ENCODE measurements at regions not wholly inside any gene's neighbourhood (a gene's known extent, or its start where the extent isn't known, plus 50 kb on each side); places are given as distances from the start of the nearest gene placed in this dataset.

DNA sequence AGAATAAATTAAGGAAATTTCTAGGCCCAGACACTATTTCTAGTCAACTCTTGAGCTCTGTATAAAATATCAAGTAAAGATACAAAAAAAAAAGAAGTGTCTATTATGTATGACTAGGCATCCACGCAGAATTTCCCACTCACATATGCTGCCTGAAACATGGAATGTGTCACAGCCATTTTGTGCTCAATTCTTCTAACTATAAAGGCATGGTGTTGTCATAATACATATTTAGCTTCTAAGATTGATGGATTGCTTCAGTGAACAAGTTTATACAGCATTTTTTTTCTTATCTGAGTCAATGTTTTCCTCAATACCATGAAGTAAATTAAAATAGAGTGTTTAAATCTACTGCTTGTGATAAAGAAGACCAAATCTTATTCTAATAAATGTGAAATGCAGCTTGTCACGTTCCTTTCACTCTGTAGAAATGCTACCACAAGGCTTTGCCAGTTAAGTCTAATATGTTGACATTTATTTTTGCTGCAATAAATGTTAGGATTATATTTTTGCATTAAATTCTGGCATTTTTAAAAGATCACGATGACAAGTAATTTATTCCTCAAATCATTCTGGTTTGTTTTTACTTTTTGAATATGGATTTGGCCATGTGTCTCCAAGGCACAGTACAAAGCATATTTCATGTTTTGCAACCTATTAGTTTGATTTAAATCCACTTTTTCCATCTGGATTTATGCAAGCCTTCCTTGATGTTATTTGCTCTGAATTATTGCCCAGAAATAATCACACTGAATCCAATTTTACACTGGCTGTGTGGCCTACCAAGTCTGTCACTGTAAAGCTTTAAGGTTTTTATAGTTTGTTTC lies 1829.0 kb upstream of the PCDH7 start:
- no peak for DNase-seq

DNA sequence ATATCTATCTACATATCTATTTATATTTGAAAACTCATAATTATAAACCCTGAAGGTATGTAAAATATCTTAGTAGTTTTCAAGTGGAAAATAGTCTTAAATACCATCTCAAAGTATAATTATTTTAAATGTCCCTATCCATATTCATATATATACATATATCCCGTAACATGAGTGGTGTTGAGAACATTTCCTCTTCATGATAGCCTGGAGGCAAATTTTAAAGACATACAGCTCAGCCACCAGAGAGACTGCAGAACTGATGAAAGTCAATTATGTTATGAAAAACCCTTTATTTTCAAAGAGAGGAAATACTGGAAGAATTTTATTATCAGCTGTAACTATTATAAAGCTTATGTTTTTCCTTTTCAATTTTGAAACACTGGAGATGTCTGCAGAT lies 1806.7 kb upstream of the PCDH7 start:
- no peak for DNase-seq

DNA sequence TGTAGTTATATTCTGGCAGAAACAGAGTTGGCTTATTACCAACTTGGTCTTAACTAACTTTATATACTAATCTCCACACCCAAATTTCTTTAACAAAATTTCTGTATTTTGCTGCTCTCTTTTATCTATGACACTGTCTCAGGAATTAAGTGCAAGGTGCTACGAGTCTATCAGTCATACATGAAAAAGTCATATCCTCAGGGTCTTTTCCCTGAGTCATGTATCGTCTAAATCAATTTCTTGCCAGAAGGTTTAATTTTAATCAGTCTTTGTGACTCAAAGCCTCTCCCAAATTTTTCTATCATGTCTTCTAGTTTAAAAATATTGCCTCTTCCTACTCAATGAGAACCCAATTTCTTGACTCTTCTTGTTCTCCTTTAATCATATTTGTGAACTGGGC lies 1803.6 kb upstream of the PCDH7 start:
- DNase-seq: no peak

DNA sequence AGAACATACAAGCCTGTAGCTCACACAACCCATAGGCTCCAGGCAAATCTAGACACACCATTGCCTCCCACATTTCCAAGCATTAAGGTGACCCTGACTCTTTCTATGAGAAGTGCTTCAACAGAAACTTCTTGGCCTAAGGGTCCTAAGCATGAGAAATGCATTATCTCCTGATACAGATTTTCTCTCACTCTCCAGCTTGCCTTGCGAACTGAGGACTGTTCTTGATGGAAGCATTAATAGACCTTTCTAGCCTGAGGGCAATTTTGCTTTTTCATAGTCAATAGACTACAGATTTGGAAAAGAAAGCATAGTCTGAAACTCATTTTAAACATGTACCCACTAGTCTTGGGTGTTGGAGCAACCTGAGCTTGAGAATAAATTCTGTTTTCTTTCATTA lies 1801.3 kb upstream of the PCDH7 start:
- no peak for DNase-seq

DNA sequence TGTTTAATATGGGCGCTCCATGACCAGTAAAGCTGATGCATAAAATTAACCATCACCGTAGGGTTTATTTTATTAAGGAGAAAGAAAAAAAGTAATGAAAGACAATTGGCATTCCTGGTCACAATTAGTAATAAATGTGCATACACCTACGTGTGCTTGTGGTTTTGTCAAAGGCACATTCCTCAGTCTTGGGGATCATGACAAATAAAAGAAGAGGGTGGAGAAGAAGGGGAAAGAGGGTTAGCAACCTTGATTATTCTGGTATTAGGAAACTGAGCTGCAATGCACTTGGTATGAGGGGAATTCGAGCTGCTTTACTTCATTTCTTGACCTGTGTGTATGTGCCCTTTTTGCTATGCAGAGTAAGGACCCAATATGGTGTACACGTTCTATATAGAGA lies 1798.3 kb upstream of the PCDH7 start:
- no peak for DNase-seq

DNA sequence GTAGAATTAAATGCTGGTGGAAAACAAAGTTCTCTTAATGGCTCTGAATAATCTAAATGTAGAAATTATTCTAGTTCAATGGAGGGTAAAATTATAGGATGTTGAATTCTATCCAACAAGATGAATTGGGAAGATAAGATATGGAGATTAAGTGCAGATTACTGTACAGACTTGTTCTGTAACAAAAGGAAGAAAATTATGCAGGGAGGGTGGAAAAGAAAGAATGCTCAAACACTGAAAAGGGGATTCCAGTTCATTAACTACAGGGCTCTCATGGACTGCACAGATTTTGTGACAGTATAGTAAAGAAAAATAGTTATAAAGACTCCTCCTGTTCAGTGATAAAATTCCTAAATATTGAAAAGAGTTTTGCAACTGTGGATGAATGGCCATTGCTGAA lies 1794.0 kb upstream of the PCDH7 start:
- no peak for DNase-seq

DNA sequence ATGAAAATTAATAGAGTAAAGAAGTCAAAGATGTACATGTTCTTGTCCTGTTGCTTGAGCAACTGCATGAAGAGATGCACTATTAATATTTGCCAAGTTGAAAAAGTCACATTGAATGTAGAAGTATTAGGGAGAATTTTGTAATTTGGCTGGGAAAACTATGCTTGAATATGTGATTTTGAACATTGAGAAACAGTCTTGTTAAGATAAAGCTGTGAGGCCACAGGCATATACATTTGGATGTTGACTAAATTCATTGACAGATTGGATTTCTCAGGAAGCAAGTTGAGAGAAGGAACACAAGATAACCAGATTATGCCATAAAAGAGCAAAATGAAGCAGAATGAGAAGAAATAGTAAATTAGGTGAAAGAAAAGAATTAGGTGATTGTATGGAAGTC lies 1777.5 kb upstream of the PCDH7 start:
- no peak for DNase-seq

DNA sequence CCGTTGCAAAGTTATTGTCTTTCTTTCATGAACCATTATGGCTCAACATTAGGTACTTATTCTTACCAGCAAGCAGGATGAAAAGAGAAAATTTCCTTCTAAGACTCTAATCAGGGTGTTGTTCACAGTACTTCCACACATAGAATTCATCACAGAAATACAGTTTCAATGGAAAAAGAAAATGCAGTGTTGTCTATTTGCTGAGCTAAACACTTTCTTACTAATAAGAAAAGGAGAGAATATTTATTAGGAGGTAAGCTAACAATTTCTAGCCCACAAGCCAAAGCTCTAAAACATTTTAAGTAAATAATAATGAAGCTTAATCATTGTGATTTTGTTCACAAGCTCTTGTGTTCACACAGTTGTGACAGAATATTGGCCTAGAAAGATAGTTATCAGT lies 1772.8 kb upstream of the PCDH7 start:
- DNase-seq: no peak

DNA sequence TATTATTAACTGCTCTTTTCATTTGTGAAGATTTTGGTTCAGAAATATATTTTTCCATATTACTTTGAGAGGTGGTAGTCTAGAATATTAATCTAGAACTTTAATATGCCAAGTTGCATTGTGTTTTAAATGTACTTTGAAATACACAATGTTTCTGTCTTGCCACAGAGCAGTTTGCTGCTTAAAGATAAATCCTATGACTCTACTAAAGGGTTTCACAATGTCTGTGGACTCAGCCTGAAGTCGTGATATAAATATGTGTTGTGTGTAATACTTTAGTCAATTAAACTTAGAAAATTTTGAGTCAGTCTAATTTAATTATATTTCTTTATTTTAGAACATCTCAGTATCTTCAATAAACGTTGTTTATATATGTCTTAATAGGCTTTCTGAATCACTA lies 1771.7 kb upstream of the PCDH7 start:
- DNase-seq: no peak

DNA sequence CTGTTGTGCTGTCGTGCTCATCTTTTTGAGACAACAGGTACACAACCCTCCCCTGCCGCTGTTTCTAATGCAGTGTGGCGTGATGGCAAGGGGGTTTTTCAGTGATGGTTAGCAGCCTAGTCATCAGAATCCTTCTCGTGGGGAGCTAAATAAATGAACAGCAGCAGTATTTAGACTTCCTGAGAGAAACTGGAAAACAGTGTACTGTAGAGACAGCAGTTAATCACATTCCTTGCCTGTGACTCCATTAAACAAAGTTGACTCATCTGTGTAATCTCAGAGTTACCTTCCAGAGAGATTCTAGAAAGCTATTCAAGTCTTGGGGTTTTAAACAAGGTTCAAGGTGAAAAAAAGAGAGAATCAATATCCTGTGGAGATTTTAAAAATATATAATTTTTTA lies 1753.2 kb upstream of the PCDH7 start:
- DNase-seq: no peak

DNA sequence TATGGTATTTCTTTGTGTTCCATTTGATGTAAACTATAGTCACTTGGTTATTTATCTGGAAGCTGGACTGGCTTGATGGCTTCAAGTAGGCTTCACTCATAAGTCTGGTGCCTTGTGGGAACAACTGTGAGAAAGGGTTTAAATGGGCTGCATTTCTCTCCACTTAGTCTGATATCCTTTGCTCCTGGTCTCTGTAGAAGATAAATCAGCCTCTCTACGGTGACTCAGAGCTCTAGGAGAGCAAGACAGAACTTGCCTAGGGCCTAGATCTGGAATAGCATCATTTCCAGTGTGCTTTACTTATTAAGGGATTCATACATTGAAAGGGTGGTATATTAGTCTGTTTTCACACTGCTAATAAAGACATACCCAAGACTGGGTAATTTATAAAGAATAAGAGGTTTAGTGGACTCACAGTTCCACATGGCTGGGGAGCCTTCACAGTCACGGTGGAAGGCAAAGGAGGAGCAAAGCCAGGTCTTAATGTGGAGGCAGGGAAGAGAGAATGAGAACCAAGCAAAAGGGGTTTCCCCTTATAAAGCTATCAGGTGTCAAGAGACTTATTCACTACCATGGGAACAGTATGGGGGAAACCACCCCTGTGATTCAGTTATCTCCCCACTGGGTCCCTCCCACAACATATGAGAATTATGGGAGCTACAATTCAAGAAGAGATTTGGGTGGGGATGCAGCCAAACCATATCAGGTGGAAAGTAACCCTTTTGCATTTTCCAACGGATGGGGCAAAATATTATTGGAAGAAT lies 1746.4 kb upstream of the PCDH7 start:
- DNase-seq: no peak

DNA sequence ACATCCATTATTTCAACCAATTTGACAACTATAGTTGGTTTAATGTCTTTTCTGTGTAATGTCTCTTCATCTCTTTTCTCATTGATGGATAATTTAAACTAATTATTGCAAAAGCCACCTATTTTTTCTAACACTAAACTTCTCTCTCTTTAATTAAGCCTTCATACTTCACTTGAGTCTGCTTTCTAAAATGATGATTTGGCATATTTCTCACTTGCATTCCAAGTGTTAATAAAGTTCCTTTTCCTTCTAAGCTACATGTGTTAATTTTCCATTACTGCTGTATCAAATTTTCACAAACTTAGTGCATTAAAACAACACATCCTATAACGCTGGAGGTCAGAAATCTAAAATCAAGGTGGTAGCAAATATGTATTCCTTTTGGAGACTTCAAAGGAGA lies 1743.8 kb upstream of the PCDH7 start:
- DNase-seq: no peak

DNA sequence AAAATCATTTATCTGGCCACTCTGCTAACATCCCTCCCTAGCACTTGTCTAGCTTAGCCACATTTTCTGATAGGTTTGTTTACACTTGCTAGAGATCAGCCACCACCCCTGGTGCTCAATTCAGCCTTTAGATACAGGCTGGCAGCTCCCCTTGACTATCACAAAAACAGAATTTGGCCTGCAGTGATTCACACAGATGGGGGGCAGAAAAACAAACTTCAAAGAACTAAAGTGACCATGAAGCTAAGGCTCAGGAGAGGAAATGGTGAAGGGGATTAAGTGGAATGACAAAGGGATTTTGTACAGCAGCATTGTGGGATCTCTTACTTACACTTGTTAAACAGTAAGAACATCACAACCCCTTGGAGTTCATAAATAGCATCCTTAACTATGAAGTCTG lies 1718.0 kb upstream of the PCDH7 start:
- DNase-seq: no peak

DNA sequence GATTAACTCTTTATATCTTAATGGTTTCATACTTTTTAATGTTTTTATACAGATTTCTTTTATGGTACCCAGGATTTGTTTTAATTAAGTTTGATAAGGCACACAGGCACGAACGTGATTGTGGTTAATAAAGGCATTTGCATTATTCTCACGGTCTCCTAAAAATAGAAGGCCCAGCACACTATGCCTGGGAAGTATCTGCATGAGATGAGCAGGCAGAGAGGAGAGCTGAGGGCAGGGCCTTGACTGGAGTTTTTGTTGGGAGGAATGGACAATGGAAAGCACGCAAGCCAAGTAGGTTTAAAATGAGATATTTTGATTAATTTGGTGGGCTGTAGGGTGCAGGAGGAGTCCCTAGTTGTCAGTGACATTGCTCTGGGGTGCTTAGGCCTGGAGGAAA lies 1714.3 kb upstream of the PCDH7 start:
- no peak for DNase-seq

DNA sequence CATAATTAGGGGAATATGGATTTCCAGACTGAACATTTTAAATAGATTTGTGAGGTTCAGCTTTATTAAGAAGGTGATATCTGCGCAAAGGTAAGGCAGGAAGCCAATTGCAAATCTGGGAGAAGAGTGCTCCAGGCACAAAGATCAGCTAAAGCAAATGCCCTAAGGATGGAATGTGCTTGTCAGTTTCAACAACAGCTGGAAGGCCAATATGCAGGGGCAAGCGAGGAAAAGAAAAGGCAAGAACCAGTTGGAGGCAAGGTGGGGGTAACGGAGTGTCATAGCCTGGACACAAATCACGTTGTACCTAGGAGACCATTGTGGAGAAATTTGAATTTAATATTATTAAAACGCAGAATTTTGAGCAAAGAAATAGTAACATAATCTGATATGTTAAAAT lies 1710.3 kb upstream of the PCDH7 start:
- DNase-seq: no peak

DNA sequence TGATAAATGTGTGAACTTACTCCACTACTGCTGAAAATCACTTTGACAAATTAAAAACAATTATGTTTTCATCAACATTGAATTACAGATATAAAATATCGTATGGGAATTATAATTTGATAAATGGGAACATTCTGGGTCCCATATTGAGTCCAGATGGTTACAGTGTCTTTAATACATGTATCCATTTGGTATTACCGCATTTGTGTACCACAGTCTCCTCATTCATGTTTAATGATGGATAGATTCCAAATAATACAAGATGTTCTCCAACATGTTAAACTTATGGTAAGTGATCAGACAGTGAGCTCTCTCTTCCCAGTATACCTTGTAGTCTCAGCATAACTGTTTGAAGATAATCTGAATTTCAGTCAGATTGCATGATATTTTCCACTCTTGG lies 1706.8 kb upstream of the PCDH7 start:
- DNase-seq: no peak

DNA sequence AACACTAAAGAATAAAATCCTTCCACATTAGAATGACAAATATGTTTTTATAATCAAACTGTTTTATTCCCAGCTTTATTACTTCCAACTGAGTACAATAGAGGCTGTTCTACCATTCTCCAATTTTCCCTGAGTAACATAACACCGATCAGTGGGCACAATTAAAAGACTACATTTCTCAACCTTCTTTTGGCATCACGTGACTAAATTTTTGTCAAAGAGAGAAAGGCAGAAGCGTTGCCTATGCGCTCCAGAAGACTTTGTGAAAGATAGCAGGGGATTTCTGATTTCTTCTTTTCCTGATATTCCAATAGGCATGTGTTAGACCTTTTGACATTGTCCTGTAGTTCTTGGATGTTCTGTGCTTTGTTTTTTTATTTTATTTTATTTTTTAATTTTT lies 1705.6 kb upstream of the PCDH7 start:
- DNase-seq: no peak

DNA sequence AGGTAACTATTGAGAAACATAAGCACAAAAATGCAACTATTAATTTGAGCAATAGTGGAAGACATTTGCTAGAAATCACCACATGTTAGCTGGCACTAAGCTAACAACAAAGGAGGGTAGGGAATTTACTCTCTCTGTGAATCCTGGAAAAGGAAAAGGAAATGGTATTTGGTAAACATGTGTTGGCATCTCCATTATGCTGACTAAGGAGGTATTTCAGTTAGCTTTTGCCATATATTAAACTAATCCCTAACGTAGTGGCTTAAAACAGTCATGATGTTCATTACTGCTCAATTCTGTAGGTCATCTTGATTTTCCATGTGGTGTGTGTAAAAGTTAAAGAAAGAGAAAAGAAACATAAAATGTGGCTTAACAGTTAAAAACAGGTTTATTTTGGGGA lies 1686.5 kb upstream of the PCDH7 start:
- DNase-seq: no peak

DNA sequence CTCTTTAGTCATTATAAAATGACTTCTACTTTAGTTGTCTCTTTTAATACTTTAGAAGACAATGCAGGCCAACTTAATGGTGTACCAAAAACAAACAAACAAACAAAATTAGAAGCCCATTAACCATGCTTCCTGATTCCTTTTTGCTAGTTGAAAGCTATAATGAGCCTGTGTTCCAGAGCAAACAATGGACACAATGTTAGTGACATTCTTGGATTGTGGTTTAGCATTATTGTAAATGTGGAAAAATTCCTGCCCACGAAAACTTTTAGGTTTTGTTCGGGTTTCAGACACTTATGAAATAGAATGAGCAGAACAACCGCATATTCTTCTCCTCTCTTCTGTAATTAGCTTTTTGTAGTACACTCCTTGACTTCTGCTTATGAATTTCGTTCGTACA lies 1682.7 kb upstream of the PCDH7 start:
- no peak for DNase-seq

DNA sequence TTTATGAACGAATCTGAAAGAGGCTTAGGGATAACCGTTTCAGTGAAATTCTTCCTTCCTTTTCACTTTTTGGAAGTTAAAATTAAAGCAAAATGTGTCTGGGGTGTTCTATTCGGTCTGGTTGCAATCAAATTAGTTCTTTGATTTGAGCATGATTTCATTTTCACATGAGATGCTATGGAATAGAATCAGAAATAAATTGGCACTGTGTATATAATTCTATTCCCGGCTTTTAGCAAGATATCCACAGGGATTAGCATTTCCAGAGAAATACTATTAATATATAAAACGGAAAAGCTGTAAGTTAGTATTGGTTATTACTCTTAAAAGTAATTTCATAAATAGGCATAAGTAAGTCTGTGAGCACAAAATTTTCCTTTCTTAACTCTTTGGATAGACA lies 1676.8 kb upstream of the PCDH7 start:
- DNase-seq: no peak

DNA sequence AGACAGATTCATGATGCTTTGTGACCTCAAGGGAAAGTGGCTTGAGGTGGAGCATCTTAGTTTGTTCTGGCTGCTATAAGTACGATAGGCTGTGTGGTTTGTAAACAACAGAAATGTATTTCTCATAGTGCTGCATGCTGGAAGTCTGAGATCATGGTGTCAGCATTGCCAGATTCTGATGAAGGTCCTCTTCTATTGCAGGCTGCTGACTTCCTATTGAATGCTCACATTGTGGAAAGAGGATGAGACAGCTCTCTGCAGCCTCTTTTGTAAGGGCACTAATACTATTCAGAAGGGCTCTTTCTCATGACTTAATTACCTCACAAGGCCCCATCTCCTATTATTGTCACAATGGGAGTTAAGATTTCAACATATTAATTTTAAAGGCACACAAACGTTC lies 1674.0 kb upstream of the PCDH7 start:
- DNase-seq: no peak

DNA sequence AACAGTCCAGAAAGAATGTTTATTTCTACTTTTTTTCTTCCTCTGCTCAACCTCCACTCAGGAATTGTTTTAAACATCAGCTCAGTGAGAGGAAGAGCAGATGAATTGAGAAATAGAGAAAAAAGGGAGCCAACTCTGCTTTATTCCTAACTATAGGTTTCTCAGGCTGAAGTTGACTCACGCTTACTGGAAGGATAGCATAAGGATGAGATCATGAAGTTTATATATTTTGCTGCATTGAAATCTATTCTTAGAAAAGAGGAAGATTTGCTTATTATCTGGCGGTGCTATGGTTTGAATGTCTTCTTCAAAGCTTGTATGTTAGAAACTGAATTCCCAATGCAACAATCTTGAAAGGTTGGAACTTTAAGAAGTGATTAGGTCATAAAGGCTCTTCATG lies 1673.4 kb upstream of the PCDH7 start:
- DNase-seq: no peak

DNA sequence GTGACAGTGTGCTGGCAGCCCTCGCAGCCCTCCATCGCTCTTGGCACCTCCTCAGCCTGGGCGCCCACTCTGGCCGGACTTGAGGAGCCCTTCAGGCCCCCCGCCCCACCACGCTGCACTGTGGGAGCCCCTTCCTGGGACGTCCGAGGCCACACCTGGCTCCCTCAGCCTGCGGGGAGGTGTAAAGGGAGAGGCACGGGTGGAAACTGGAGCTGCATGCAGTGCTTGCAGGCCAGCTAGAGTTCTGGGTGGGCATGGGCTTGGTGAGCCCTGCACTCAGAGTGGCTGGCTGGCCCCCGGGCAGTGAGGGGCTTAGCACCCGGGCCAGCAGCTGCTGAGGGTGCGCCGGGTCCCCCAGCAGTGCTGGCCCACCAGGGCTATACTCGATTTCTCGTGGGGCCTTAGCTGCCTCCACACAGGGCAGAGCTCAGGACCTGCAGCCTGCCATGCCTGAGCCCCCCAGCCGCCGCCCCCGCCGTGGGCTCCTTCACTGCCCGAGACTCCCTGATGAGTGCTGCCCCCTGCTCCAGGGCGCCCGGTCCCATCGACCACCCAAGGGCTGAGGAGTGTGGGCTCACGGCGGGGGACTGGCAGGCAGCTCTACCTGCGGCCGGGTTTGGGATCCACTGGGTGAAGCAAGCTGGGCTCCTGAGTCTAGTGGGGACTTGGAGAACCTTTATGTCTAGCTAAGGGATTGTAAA lies 1672.7 kb upstream of the PCDH7 start:
- no peak for DNase-seq

DNA sequence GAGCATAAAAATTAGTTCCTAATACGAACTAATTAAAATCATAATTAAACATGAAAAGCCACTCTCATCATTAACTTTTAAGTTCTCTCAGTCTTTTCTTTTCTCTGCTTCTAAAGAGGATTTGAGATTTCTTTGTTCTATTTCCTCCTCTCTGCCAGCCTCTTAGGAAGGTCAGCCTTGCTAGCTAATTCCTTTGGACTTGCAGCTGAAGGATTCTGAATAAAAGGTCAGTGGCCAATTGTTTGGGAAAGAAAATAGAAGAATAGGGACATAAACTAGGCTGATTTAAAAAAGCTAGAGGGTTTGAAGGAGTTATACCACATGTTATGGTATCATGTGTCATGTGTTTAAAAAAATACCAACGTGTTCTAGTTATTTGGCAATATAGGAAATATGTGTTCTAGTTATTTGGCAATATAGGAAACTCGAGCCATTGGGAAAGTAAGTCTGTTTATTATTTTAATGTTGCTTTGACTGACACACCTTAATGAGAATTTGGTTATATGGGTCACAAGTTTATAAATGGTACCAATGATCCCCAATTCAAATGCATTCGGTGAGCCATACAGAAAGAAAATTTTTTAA lies 1668.7 kb upstream of the PCDH7 start:
- DNase-seq: no peak

Measured in activated CD4-positive, alpha-beta T cell treated with anti-CD3 and anti-CD28 coated beads for 48 hours (primary cell).